DMS153 treated with DMSO at 0.1 percent for 48 hours (cell line): ENCODE measurements at regions not wholly inside any gene's neighbourhood (a gene's known extent, or its start where the extent isn't known, plus 50 kb on each side); places are given as distances from the start of the nearest gene placed in this dataset.

ENCODE experiments used
- DNase-seq: peaks from one replicate; lab custom pipeline; 2025; ENCODE audit not compliant: unreplicated experiment; lab: John Stamatoyannopoulos, UW

DNA sequence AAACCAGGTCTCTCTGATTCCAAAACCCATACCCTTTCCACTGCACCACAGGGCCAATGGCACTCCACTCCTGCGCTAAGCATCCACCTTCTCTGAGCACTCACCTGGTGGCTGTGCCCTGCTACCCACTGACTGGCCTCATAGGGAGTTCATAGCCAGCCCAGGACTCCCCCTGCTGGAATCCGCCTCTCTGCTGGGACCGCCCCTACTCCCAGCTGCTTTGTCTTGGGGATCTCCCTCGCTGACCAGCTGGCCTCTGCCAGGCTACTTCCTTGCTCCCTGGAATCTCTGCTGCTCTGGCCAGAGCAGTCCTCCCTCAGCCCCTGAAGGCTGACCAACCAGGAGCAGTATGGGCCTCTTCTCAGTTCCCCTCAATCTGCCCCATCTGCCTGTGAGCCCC is 129.7 kb downstream of the FAXC start:
- DNase-seq: no peak

GRCh38 chr6:99216959-99217358 is 132.5 kb downstream of the FAXC start:
- no peak for DNase-seq

DNA sequence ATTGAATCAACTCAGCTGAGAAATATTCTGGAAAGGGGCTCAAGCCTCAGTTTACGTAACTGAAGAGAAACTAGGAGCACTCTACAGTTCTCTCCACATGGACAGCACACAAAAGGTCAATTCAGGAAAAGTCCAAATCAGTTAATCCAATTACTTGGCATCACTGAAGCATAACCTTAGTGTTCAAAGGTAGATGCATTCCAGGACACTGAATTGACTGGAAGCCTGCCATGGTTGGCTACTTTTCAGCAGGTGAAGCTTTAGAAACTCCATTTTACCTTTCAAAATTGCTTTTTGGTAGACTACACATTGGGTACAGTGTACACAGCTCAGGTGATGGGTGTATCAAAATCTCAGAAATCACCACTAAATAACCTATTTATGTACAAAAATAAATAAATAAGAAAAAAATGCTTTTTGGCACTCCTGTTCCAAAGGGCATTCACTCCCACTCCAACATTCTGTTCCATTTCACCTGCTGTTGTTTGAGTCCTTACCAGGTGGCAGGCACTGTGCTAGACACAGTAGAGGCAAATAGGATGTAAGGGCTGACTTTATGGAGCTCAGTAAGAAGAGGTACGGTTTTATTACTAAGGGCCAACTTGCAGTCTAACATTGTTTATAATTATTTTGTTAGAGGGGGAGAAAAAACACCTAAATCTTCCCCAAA is 153.4 kb downstream of the FAXC start:
- DNase-seq: no peak

- DNase-seq: no peak
These were observed 156.9 kb downstream of the FAXC start for GRCh38 chr6:99192561-99192960.

GRCh38 chr6:99189823-99190721 is 159.4 kb downstream of the FAXC start:
- DNase-seq: no peak

- DNase-seq: no peak
These were observed 162.0 kb downstream of the FAXC start for GRCh38 chr6:99187429-99187828.

- DNase-seq: no peak
These were observed 163.1 kb downstream of the FAXC start for GRCh38 chr6:99186417-99186816.

DNA sequence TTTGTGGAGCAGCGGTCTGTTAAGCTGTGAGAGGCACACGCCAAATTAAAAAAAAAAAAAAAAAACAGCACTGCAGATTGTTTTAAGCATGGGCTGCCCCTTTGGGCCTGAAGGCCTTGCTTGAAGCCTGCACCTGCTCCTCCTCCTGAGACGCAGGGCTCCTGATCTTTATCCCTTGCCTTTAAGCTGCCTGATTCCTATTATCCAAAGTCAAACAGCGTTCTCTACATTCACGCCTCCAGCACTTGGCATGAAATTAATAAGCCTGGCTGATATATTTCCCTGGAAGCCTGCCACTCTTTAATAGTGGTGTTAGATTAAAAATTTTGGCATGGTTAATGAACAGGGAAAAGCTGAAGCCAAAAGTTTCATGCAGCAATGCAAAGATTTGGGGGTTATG is 163.9 kb downstream of the FAXC start:
- DNase-seq: no peak

GRCh38 chr6:99184696-99185095 is 164.8 kb downstream of the FAXC start:
- DNase-seq: no peak

GRCh38 chr6:99183066-99183465 is 166.4 kb downstream of the FAXC start:
- no peak for DNase-seq

DNA sequence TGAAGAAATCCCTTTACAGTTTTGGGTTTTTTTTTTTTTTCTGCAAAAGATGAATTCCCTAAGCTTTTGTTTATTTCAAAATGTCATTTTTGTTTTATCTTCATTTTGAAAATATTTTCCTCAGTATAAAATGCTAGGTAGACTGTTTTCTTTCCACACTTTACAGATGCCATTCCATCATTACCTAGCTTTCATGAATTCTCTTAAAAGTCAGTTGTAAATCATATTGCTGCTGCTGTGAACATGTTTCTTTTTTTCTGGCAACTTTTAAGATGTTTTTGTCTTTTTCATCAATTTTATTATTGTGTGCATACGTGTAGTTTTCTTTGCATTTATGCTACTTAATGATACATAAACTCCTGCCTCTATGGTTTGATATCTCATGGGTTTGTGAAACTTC is 168.3 kb downstream of the FAXC start:
- no peak for DNase-seq

DNA sequence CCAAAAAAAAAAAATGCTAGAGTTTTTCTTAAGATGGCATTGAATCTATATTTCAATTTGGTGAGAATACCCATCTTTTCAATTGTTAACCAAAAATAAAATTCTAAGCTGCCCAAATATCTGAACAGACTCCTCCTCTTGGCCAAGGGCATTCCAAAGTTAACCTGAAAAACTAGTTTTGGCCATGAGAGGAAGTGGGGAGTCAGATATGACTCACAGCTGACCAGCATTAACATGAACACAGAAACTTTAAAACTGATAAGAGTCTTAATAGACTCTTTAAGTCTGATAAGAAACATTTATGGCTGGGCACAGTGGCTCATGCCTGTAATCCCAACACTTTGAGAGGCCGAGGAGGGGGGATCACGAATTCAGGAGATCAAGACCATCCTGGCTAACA is 171.3 kb downstream of the FAXC start:
- DNase-seq: no peak

- no peak for DNase-seq
These were observed 171.7 kb downstream of the FAXC start for GRCh38 chr6:99177736-99178135.

GRCh38 chr6:99165838-99166237 is 183.6 kb downstream of the FAXC start:
- no peak for DNase-seq

DNA sequence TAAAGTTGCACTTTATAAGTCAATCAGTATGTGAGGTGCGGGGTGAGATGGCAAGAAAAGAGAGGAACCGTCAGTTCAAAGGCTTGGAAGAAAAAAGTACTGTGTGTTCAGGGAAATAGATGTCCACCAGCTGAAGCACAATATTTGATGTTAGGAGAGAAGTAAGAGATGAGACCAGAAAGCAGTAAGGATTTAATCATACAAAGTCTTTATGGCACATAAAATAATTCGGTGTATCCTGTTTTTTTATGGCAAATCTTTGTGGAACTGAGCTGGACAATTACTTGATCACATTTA is 197.2 kb downstream of the FAXC start:
- no peak for DNase-seq

GRCh38 chr6:99151634-99152346 is 197.7 kb downstream of the FAXC start:
- DNase-seq: no peak

- no peak for DNase-seq
These were observed 200.7 kb downstream of the FAXC start for GRCh38 chr6:99148761-99149160.

DNA sequence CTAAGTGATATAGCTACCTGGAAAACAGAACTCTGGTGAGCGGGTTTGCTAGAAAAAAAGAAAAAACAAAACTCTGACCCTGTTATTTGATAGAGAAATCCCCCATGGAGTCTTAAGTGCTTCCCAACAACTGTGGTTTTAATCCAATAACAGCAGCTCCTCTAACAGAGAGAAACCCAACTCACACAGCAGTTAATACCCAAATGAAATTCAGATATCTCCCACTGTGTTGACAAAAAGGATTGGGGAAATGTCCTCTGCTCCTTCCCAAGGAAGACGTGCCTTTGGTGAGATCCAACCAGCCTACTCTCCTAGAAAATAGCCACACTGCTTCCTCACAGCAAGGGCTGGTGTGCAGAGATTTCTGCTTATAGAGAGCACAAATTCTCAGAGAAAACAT is 200.4 kb upstream of the FBXL4 start:
- DNase-seq: no peak

DNA sequence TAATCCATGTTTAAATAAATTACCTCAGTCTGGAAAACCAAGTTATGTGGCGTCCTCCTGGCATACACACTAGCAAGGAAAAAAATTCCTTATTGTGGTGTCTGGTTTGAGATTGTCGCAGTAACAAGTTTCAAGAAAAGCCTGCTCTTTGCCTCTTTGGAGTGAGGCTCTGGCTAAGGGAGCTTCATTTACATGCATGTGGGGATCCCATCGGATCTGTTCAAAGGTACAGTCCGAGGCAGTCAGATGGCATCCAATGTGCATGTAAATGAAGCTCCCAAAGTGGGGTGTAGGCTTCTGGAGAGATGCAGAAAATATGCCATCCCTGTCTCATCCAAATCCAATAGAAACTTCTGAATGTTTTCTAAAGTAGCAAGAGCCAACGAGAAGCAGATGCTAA is 199.5 kb upstream of the FBXL4 start:
- no peak for DNase-seq

GRCh38 chr6:99146711-99147110 is 199.0 kb upstream of the FBXL4 start:
- no peak for DNase-seq

GRCh38 chr6:99145738-99146137 is 198.0 kb upstream of the FBXL4 start:
- DNase-seq: no peak
